ENCODE measurements at regions not wholly inside any gene's neighbourhood (a gene's known extent, or its start where the extent isn't known, plus 50 kb on each side); places are given as distances from the start of the nearest gene placed in this dataset.

GRCh38 chr12:124406043-124406442 lies 111.2 kb downstream of the RFLNA start:
- H3K4me3 ChIP-seq (ENCODE audit: low read depth, low read length) = no peak overlapping the region
- no peak for TF ChIP-seq CTCF (IDR thresholded peaks at IDR 0.05; ENCODE audit: insufficient read depth, low read length)
- no peak for DNase-seq (ENCODE audit: low read depth)

GRCh38 chr12:124405592-124405991 lies 110.7 kb downstream of the RFLNA start:
- no peak for TF ChIP-seq CTCF (IDR thresholded peaks at IDR 0.05; ENCODE audit: insufficient read depth, low read length)
- H3K4me3 ChIP-seq (ENCODE audit: low read depth, low read length) = no peak overlapping the region
- no peak for DNase-seq (ENCODE audit: low read depth)

GRCh38 chr12:124405151-124405550 lies 110.3 kb downstream of the RFLNA start:
- H3K4me3 ChIP-seq (ENCODE audit: low read depth, low read length) = no peak overlapping the region
- DNase-seq (ENCODE audit: low read depth) = no peak
- no peak for TF ChIP-seq CTCF (IDR thresholded peaks at IDR 0.05; ENCODE audit: insufficient read depth, low read length)

- peak; percentile 38 for DNase-seq (ENCODE audit: low read depth)
- no peak overlapping the region for H3K4me3 ChIP-seq (ENCODE audit: low read depth, low read length)
- no peak for TF ChIP-seq CTCF (IDR thresholded peaks at IDR 0.05; ENCODE audit: insufficient read depth, low read length)
These were observed 109.4 kb downstream of the RFLNA start for GRCh38 chr12:124404162-124404784.

- no peak for TF ChIP-seq CTCF (IDR thresholded peaks at IDR 0.05; ENCODE audit: insufficient read depth, low read length)
- H3K4me3 ChIP-seq (ENCODE audit: low read depth, low read length) = no peak overlapping the region
- DNase-seq (ENCODE audit: low read depth) = no peak
These were observed 108.4 kb downstream of the RFLNA start for GRCh38 chr12:124403273-124403672.

- no peak for DNase-seq (ENCODE audit: low read depth)
- no peak overlapping the region for H3K4me3 ChIP-seq (ENCODE audit: low read depth, low read length)
- no peak for TF ChIP-seq CTCF (IDR thresholded peaks at IDR 0.05; ENCODE audit: insufficient read depth, low read length)
These were observed 107.6 kb downstream of the RFLNA start for GRCh38 chr12:124402248-124403066.
